ENCODE measurements at regions not wholly inside any gene's neighbourhood (a gene's known extent, or its start where the extent isn't known, plus 50 kb on each side); places are given as distances from the start of the nearest gene placed in this dataset.

DNA sequence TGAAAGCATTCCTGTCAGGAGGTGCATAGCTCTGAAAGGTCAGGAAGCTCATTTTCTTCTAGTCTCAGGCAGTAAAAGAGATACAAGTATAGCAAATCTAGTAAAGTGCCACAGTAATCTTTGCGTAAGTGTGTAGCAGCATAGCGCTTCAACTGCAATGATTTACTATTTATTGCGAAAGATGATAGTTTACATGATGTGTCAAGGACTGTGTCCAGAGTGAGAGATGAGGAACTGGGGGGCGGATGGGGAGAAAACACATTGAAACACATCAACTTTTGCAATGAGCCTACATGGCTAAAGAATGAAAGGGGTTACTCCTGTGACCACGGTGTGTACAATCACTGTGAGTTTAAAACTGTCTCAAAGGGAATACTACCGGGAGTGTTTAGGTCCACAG lies 644.4 kb downstream of the GALR1 start:
- Histone ChIP-seq H3K9me3 (peaks cover 0 to 10% (median 2%) of the 10 kb centered on the region in 8 donors), H3K27me3 (replicated peaks in 1 of 7) (peaks cover 0 to 40% (median 0%) of the 10 kb centered on the region in 7 donors), H3K4me3 (no peak overlapping the region), H3K4me1 (no peaks in the 10 kb centered on the region), H3K27ac (no peak overlapping the region), H3K36me3 (no peaks in the 10 kb centered on the region)
- intact Hi-C loops (cut with DNase I; ENCODE audit: low total_unique reads): no loop called here
- WGBS, 5 donors: 61 to 84% (median 79%) methylated on average over 6 of the region's 6 CpGs
- DNase-seq: no peak
- TF ChIP-seq POLR2AphosphoS5 (IDR thresholded peaks at IDR 0.05): no peak
- TF ChIP-seq POLR2A (IDR thresholded peaks at IDR 0.05): no peak
- TF ChIP-seq, protein P1, sequence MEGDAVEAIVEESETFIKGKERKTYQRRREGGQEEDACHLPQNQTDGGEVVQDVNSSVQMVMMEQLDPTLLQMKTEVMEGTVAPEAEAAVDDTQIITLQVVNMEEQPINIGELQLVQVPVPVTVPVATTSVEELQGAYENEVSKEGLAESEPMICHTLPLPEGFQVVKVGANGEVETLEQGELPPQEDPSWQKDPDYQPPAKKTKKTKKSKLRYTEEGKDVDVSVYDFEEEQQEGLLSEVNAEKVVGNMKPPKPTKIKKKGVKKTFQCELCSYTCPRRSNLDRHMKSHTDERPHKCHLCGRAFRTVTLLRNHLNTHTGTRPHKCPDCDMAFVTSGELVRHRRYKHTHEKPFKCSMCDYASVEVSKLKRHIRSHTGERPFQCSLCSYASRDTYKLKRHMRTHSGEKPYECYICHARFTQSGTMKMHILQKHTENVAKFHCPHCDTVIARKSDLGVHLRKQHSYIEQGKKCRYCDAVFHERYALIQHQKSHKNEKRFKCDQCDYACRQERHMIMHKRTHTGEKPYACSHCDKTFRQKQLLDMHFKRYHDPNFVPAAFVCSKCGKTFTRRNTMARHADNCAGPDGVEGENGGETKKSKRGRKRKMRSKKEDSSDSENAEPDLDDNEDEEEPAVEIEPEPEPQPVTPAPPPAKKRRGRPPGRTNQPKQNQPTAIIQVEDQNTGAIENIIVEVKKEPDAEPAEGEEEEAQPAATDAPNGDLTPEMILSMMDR (IDR thresholded peaks at IDR 0.05 in 8 of 11, conservative IDR thresholded peaks at IDR 0.05 in 3 of 11): no peak

DNA sequence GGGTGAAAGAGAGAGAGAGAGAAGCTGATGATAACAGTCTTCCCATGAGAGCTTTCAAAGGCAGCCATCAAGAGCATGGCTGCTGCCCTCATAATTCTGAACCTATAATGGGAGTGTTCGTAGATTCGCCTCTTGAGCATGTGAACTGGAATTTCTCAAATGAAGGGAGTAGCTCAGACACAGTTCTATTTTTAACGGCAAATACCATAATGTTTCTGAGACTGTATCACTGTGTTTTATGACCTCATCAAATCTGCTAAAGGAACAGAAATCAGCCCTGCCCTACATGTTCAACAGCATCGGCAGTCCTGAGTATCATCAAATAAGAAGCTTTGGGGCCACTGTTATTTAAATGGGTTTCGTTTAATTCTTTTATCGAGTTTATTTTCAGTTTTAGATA lies 645.6 kb downstream of the GALR1 start:
- H3K9me3 ChIP-seq: peaks cover 0 to 8% (median 2%) of the 10 kb centered on the region in 8 donors
- peaks cover 0 to 6% (median 5%) of the 10 kb centered on the region in 6 donors for H3K4me1 ChIP-seq
- H3K27me3 ChIP-seq (replicated peaks in 1 of 7): peaks cover 0 to 48% (median 4%) of the 10 kb centered on the region in 7 donors
- no peak overlapping the region for H3K4me3 ChIP-seq
- DNase-seq: no peak
- WGBS, 5 donors: 87 to 90% (median 89%) methylated on average over 6 of the region's 6 CpGs
- intact Hi-C loops (cut with DNase I; ENCODE audit: low total_unique reads): no loop called here
- H3K27ac ChIP-seq: no peak overlapping the region
- H3K36me3 ChIP-seq: no peaks in the 10 kb centered on the region
- TF ChIP-seq POLR2A (IDR thresholded peaks at IDR 0.05): no peak
- TF ChIP-seq POLR2AphosphoS5 (IDR thresholded peaks at IDR 0.05): no peak
- TF ChIP-seq, protein P1 (IDR thresholded peaks at IDR 0.05 in 8 of 11, conservative IDR thresholded peaks at IDR 0.05 in 3 of 11): no peak

- H3K4me3 ChIP-seq: no peak overlapping the region
- H3K36me3 ChIP-seq: no peaks in the 10 kb centered on the region
- H3K27ac ChIP-seq: no peak overlapping the region
- TF ChIP-seq POLR2AphosphoS5 (IDR thresholded peaks at IDR 0.05) (no peak), POLR2A (IDR thresholded peaks at IDR 0.05) (no peak)
- TF ChIP-seq, protein P1 (IDR thresholded peaks at IDR 0.05 in 8 of 11, conservative IDR thresholded peaks at IDR 0.05 in 3 of 11): no peak
- H3K9me3 ChIP-seq: no peaks in the 10 kb centered on the region
- intact Hi-C loops (cut with DNase I; ENCODE audit: low total_unique reads): no loop called here
- H3K27me3 ChIP-seq (replicated peaks in 1 of 7): peaks cover 0 to 52% (median 4%) of the 10 kb centered on the region in 7 donors
- peaks cover 0 to 11% (median 9%) of the 10 kb centered on the region in 6 donors for H3K4me1 ChIP-seq
- DNase-seq: no peak
- whole genome bisulfite sequencing, 5 donors: 73 to 85% (median 79%) methylated on average over 12 of the region's 12 CpGs
Measured at GRCh38 chr18:77896586-77897252, 647.1 kb downstream of the GALR1 start.

DNA sequence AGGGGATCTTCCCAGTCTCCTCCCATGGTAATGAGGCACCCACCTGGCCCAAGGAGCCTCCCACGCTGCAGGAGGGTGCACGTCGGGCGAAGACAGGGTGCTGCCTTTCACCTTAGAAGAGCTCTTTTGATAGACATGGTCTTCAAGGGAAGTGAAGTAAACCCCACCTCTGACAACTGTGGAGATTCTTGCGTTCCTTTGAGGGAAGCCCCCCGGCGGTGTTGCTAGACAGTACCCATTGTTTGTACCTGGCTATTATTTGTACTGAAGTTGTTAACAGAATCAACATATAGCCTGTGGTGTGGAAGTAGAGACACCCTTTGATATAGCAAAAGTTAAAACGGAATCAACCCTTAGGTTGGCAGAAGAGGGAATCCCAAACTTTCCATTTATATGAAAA lies 648.0 kb downstream of the GALR1 start:
- DNase-seq: no peak
- TF ChIP-seq POLR2A (IDR thresholded peaks at IDR 0.05) (no peak), POLR2AphosphoS5 (IDR thresholded peaks at IDR 0.05) (no peak)
- TF ChIP-seq, protein P1 (IDR thresholded peaks at IDR 0.05 in 8 of 11, conservative IDR thresholded peaks at IDR 0.05 in 3 of 11): no peak
- intact Hi-C loops (cut with DNase I; ENCODE audit: low total_unique reads): no loop called here
- H3K27ac ChIP-seq: no peak overlapping the region
- peaks cover 0 to 11% (median 9%) of the 10 kb centered on the region in 6 donors for H3K4me1 ChIP-seq
- peaks cover 0 to 52% (median 4%) of the 10 kb centered on the region in 7 donors for H3K27me3 ChIP-seq (replicated peaks in 1 of 7)
- H3K4me3 ChIP-seq: no peak overlapping the region
- no peaks in the 10 kb centered on the region for H3K9me3 ChIP-seq
- H3K36me3 ChIP-seq: no peaks in the 10 kb centered on the region
- WGBS, 5 donors: 69 to 81% (median 74%) methylated on average over 8 of the region's 8 CpGs

Data from spleen (tissue), 11 donors.